NCI-H526 (cell line): ENCODE measurements at regions not wholly inside any gene's neighbourhood (a gene's known extent, or its start where the extent isn't known, plus 50 kb on each side); places are given as distances from the start of the nearest gene placed in this dataset.
"Not testable (repeated sequence)": the region's sequence is repeated elsewhere in the genome, so short reads cannot be mapped to it uniquely, and the experiment has no call there.

Experiments used
- DNase-seq, 2 experiments: peaks; one replicate each; lab custom pipeline; 2025; lab: John Stamatoyannopoulos, UW

GRCh38 chr2:234406085-234406484 is 90.8 kb downstream of the ARL4C start:
- DNase-seq, result no peak

- no peak for DNase-seq
Observed at GRCh38 chr2:234405462-234405861, 91.4 kb downstream of the ARL4C start.

GRCh38 chr2:234404957-234405356 is 91.9 kb downstream of the ARL4C start:
- no peak for DNase-seq

GRCh38 chr2:234403751-234404150 is 93.1 kb downstream of the ARL4C start:
- DNase-seq, result no peak

GRCh38 chr2:234403074-234403473 is 93.8 kb downstream of the ARL4C start:
- DNase-seq, result no peak

- no peak for DNase-seq
Observed at GRCh38 chr2:234401426-234401825, 95.5 kb downstream of the ARL4C start.

GRCh38 chr2:234399451-234400246 is 97.2 kb downstream of the ARL4C start:
- no peak for DNase-seq

GRCh38 chr2:234398531-234398930 is 98.3 kb downstream of the ARL4C start:
- no peak for DNase-seq

GRCh38 chr2:234395891-234396420 is 100.9 kb downstream of the ARL4C start:
- DNase-seq, result no peak

- DNase-seq, result no peak
Observed at GRCh38 chr2:234394450-234394849, 102.4 kb downstream of the ARL4C start.

- no peak for DNase-seq
Observed at GRCh38 chr2:234393354-234393753, 103.5 kb downstream of the ARL4C start.

- DNase-seq, result no peak
Observed at GRCh38 chr2:234392041-234392615, 104.8 kb downstream of the ARL4C start.

- DNase-seq, result no peak
Observed at GRCh38 chr2:234391625-234392024, 105.3 kb downstream of the ARL4C start.

- not testable (repeated sequence) for DNase-seq
Observed at GRCh38 chr2:234389661-234390060, 107.2 kb downstream of the ARL4C start.

GRCh38 chr2:234388591-234388990 is 108.3 kb downstream of the ARL4C start:
- DNase-seq, result no peak

- DNase-seq, result no peak
Observed at GRCh38 chr2:234386971-234387370, 109.9 kb downstream of the ARL4C start.

- DNase-seq, result no peak
Observed at GRCh38 chr2:234382131-234382530, 114.8 kb downstream of the ARL4C start.

- not testable (repeated sequence) for DNase-seq
Observed at GRCh38 chr2:234378958-234379357, 117.9 kb downstream of the ARL4C start.

GRCh38 chr2:234378440-234378839 is 118.4 kb downstream of the ARL4C start:
- no peak for DNase-seq

- no peak for DNase-seq
Observed at GRCh38 chr2:234377761-234378391, 119.0 kb downstream of the ARL4C start.

GRCh38 chr2:234376229-234376628 is 120.7 kb downstream of the ARL4C start:
- no peak for DNase-seq

- DNase-seq, result no peak
Observed at GRCh38 chr2:234375176-234375880, 121.6 kb downstream of the ARL4C start.
